Peyer's patch (tissue), 4 donors: ENCODE measurements at regions not wholly inside any gene's neighbourhood (a gene's known extent, or its start where the extent isn't known, plus 50 kb on each side); places are given as distances from the start of the nearest gene placed in this dataset.

Experiments used
- CTCF ChIP-seq, 6 experiments: fragments of 450-650 bp in 4 of 6; fragments of 200-600 bp in 2 of 6; sonication (generic) in 1 of 6; IDR thresholded peaks; one replicate each; pipeline ENCODE4 v1.5.1; 2017 to 2019; ENCODE audit warnings: antibody characterized with exemption in 6 of 6, mild to moderate bottlenecking in 3 of 6, moderate library complexity in 1 of 6
- POLR2A ChIP-seq, 2 donors: fragments of 450-650 bp; IDR thresholded peaks; one replicate each; pipeline ENCODE4 v1.5.1; 2017; ENCODE audit warnings: antibody characterized with exemption in 2 of 2, mild to moderate bottlenecking in 2 of 2, moderate library complexity in 2 of 2

- TF ChIP-seq CTCF (IDR thresholded peaks at IDR 0.05) (no peak), POLR2A (IDR thresholded peaks at IDR 0.05) (no peak)
Observed at GRCh38 chr2:19070886-19071285, 287.5 kb downstream of the OSR1 start.
